IMR-90 (cell line): ENCODE measurements at regions not wholly inside any gene's neighbourhood (a gene's known extent, or its start where the extent isn't known, plus 50 kb on each side); places are given as distances from the start of the nearest gene placed in this dataset.

Experiments used
- ATAC-seq: fragments of 200-7000 bp; cut with Tn5 transposase; 2 replicates; pipeline ENCODE4 v1.9.1; 2020; ENCODE audit warnings: low read depth, mild to moderate bottlenecking, moderate library complexity
- BruUV-seq: library from RNA; stranded (reverse); fragments of 400-500 nt; replicated peaks from 2 replicates; lab custom pipeline; 2021; lab: Mats Ljungman, UMichigan
- CTCF ChIA-PET: fragments of 300-600 bp; formaldehyde crosslinking; extraction: SDS; loops from one replicate; lab custom pipeline; 2021; ENCODE audit warnings: antibody characterized with exemption; lab: Yijun Ruan, JAX
- POLR2A ChIA-PET: fragments of 300-600 bp; sonication (Branson Sonifier 250); formaldehyde crosslinking; loops from one replicate; lab custom pipeline; 2022; ENCODE audit warnings: antibody characterized with exemption; ENCODE audit not compliant: unreplicated experiment; lab: Charles Lee
- DNase-seq: peaks from one replicate; pipeline ENCODE4 v3.0.0; 2013
- H2AFZ ChIP-seq: replicated peaks from 2 replicates; pipeline ENCODE3; 2013; ENCODE audit warnings: low read length, mild to moderate bottlenecking; ENCODE audit not compliant: poor library complexity
- H2AK5ac ChIP-seq: 2 replicates; pipeline ENCODE4 v1.6.1; 2013; ENCODE audit warnings: low read depth, low read length, inconsistent platforms
- H2AK9ac ChIP-seq: replicated peaks from 2 replicates; pipeline ENCODE3; 2013; ENCODE audit warnings: mild to moderate bottlenecking, low read depth, low read length, moderate library complexity; ENCODE audit not compliant: poor library complexity
- H2BK120ac ChIP-seq: 2 replicates; pipeline ENCODE4 v1.6.1; 2013; ENCODE audit warnings: low read depth, low read length, inconsistent platforms
- H2BK15ac ChIP-seq: 3 replicates; pipeline ENCODE4 v1.6.1; 2013; ENCODE audit warnings: low read depth, low read length, inconsistent platforms
- H2BK20ac ChIP-seq: 2 replicates; pipeline ENCODE4 v1.6.1; 2013; ENCODE audit warnings: low read depth, mild to moderate bottlenecking, inconsistent platforms, low read length, moderate library complexity
- H2BK5ac ChIP-seq: 2 replicates; pipeline ENCODE4 v1.6.1; 2013; ENCODE audit warnings: mild to moderate bottlenecking, low read depth, low read length, inconsistent platforms; ENCODE audit not compliant: poor library complexity, severe bottlenecking
- H3K14ac ChIP-seq: replicated peaks from 2 replicates; pipeline ENCODE4 v1.6.1; 2013; ENCODE audit warnings: low read depth, low read length, inconsistent platforms
- H3K18ac ChIP-seq: 2 replicates; pipeline ENCODE4 v1.6.1; 2013; ENCODE audit warnings: low read depth, low read length, control low read depth
- H3K23ac ChIP-seq: 2 replicates; pipeline ENCODE4 v1.6.1; 2013; ENCODE audit warnings: low read depth, low read length, inconsistent platforms
- H3K27ac ChIP-seq: 2 replicates; pipeline ENCODE4 v1.5.1; 2013; ENCODE audit warnings: mild to moderate bottlenecking, control low read depth, low read length; ENCODE audit not compliant: insufficient read depth
- H3K27me3 ChIP-seq: 2 replicates; pipeline ENCODE4 v1.6.1; 2013; ENCODE audit warnings: low read length; ENCODE audit not compliant: control insufficient read depth, insufficient read depth
- H3K36me3 ChIP-seq: 2 replicates; pipeline ENCODE4 v1.6.1; 2013; ENCODE audit warnings: low read length, mixed read lengths; ENCODE audit not compliant: control insufficient read depth, insufficient read depth
- H3K4ac ChIP-seq: 2 replicates; pipeline ENCODE4 v1.6.1; 2013; ENCODE audit warnings: low read depth, low read length, inconsistent platforms
- H3K4me1 ChIP-seq: 2 replicates; pipeline ENCODE4 v1.6.1; 2013; ENCODE audit warnings: low read length, mixed read lengths; ENCODE audit not compliant: control insufficient read depth, insufficient read depth
- H3K4me2 ChIP-seq: 2 replicates; pipeline ENCODE4 v1.6.1; 2013; ENCODE audit warnings: low read depth, mild to moderate bottlenecking, control low read depth, low read length, moderate library complexity
- H3K4me3 ChIP-seq: 2 replicates; pipeline ENCODE4 v1.5.1; 2013; ENCODE audit warnings: low read depth, mild to moderate bottlenecking, control low read depth, low read length, moderate library complexity; ENCODE audit not compliant: insufficient read depth
- H3K56ac ChIP-seq: 2 replicates; pipeline ENCODE4 v1.6.1; 2013; ENCODE audit warnings: low read length, inconsistent platforms; ENCODE audit not compliant: insufficient read depth; ENCODE audit errors: extremely low read depth
- H3K79me1 ChIP-seq, 2 experiments: 2 replicates each; pipeline ENCODE4 v1.6.1; 2013; ENCODE audit warnings: low read length in 2 of 2, inconsistent platforms in 1 of 2, low read depth in 1 of 2
- H3K9ac ChIP-seq: 2 replicates; pipeline ENCODE4 v1.6.1; 2013; ENCODE audit warnings: low read depth, low read length, control low read depth
- H3K9me1 ChIP-seq: 2 replicates; pipeline ENCODE4 v1.6.1; 2013; ENCODE audit warnings: low read length, inconsistent platforms; ENCODE audit not compliant: insufficient read depth
- H3K9me3 ChIP-seq: 2 replicates; pipeline ENCODE4 v1.6.1; 2013; ENCODE audit warnings: low read length; ENCODE audit not compliant: control insufficient read depth, insufficient read depth
- H4K20me1 ChIP-seq: 2 replicates; pipeline ENCODE4 v1.6.1; 2013; ENCODE audit warnings: low read length, inconsistent platforms; ENCODE audit not compliant: insufficient read depth
- H4K5ac ChIP-seq: 2 replicates; pipeline ENCODE4 v1.6.1; 2013; ENCODE audit warnings: mild to moderate bottlenecking, low read depth, low read length, control low read depth
- H4K8ac ChIP-seq, 2 experiments: 2 replicates each; pipeline ENCODE4 v1.6.1; 2013; ENCODE audit warnings: low read depth in 2 of 2, low read length in 2 of 2, control low read depth in 1 of 2, inconsistent platforms in 1 of 2
- H4K91ac ChIP-seq: 2 replicates; pipeline ENCODE4 v1.6.1; 2013; ENCODE audit warnings: low read depth, low read length, inconsistent platforms; ENCODE audit not compliant: insufficient read depth
- CEBPB ChIP-seq: IDR thresholded peaks from 2 replicates; pipeline ENCODE4 v1.6.1; 2012; ENCODE audit warnings: low read depth, low read length, improper control_type of control experiment
- CHD1 ChIP-seq: IDR thresholded peaks from 2 replicates; pipeline ENCODE4 v1.6.1; 2012; ENCODE audit warnings: low read depth, low read length, improper control_type of control experiment
- ELK1 ChIP-seq: fragments of 150-350 bp; IDR thresholded peaks from 2 replicates; pipeline ENCODE4 v1.6.1; 2016; ENCODE audit warnings: low read depth, mild to moderate bottlenecking, low read length, moderate library complexity, borderline replicate concordance
- FOS ChIP-seq: fragments of 150-350 bp; IDR thresholded peaks from 2 replicates; pipeline ENCODE4 v1.6.1; 2016; ENCODE audit warnings: low read depth, low read length
- MAFK ChIP-seq: IDR thresholded peaks from 2 replicates; pipeline ENCODE4 v1.6.1; 2012; ENCODE audit warnings: low read depth, low read length, improper control_type of control experiment
- MAZ ChIP-seq: IDR thresholded peaks from 2 replicates; pipeline ENCODE4 v1.6.1; 2012; ENCODE audit warnings: low read depth, mild to moderate bottlenecking, low read length, improper control_type of control experiment, moderate library complexity, borderline replicate concordance
- NFE2L2 ChIP-seq: fragments of 150-350 bp; IDR thresholded peaks from 2 replicates; pipeline ENCODE4 v1.6.1; 2016; ENCODE audit warnings: low read depth, mild to moderate bottlenecking, low read length
- POLR2A ChIP-seq: IDR thresholded peaks from 2 replicates; pipeline ENCODE4 v1.6.1; 2012; ENCODE audit warnings: mild to moderate bottlenecking, low read depth, low read length
- RAD21 ChIP-seq: IDR thresholded peaks from 2 replicates; pipeline ENCODE4 v1.6.1; 2012; ENCODE audit warnings: low read length, improper control_type of control experiment
- RCOR1 ChIP-seq: IDR thresholded peaks from 2 replicates; pipeline ENCODE4 v1.6.1; 2012; ENCODE audit warnings: mild to moderate bottlenecking, low read length, improper control_type of control experiment; ENCODE audit not compliant: insufficient replicate concordance
- RFX5 ChIP-seq: IDR thresholded peaks from 2 replicates; pipeline ENCODE4 v1.8.0; 2012; ENCODE audit warnings: low read depth, mild to moderate bottlenecking, low read length, moderate library complexity
- WGBS, 2 experiments: methylation state at CpG; one replicate each; pipeline versions ENCODE4 v1.1.5 to v1.1.7; 2013; ENCODE audit warnings: missing lambda C conversion rate in 2 of 2; ENCODE audit not compliant: insufficient read length in 1 of 2; ENCODE audit errors: extremely low coverage in 2 of 2; 5-methylcytosine and 5-hydroxymethylcytosine counted together
- dilution Hi-C: fragments of 300-500 bp; cut with HindIII; formaldehyde crosslinking; loops from one replicate; pipeline ENCODE4 v1.14.3; 2018; ENCODE audit warnings: low sequenced_read_pairs; ENCODE audit not compliant: unreplicated experiment
- in situ Hi-C: fragments of 300-500 bp; cut with MboI; formaldehyde crosslinking; loops from 3 replicates; pipeline ENCODE4 v1.14.3; 2019; ENCODE audit warnings: low sequenced_read_pairs, inconsistent platforms, mixed read lengths
- intact Hi-C: fragments of 100-400 bp; cut with micrococcal nuclease; formaldehyde crosslinking; loops from 2 replicates; pipeline ENCODE4 v1.10.0; 2022

GRCh38 chr11:116263770-116264169 is 509.0 kb downstream of the BUD13 start:
- Histone ChIP-seq H2BK120ac (no peak overlapping the region), H4K8ac (no peak overlapping the region), H3K9me3 (no peaks in the 10 kb centered on the region), H4K20me1 (no peaks in the 10 kb centered on the region), H3K4me3 (no peak overlapping the region), H3K9ac (no peak overlapping the region), H4K91ac (no peak overlapping the region), H3K18ac (no peak overlapping the region), H2AFZ (no peak overlapping the region), H2BK5ac (no peak overlapping the region), H2AK5ac (no peak overlapping the region), H2BK20ac (no peak overlapping the region), H3K23ac (no peak overlapping the region), H3K36me3 (no peaks in the 10 kb centered on the region), H3K56ac (no peak overlapping the region), H4K5ac (no peak overlapping the region), H3K14ac (no peak overlapping the region), H3K4me1 (no peaks in the 10 kb centered on the region), H2AK9ac (no peak overlapping the region), H3K4ac (no peak overlapping the region), H2BK15ac (no peak overlapping the region), H3K27me3 (no peaks in the 10 kb centered on the region), H3K9me1 (no peaks in the 10 kb centered on the region), H3K27ac (no peak overlapping the region), H3K79me1 (no peaks in the 10 kb centered on the region), H3K4me2 (no peak overlapping the region)
- intact Hi-C loops (no loop called here), dilution Hi-C loops (no loop called here), in situ Hi-C loops (no loop called here)
- DNase-seq, result no peak
- CTCF ChIA-PET, result no interaction called here
- BruUV-seq, result no TSS peak
- no peak for ATAC-seq
- no peak for TF ChIP-seq ELK1
- no peak for TF ChIP-seq MAZ
- TF ChIP-seq RAD21, result no peak
- TF ChIP-seq CHD1, result no peak
- TF ChIP-seq POLR2A, result no peak
- TF ChIP-seq RFX5, result no peak
- TF ChIP-seq CEBPB, result no peak
- TF ChIP-seq FOS, result no peak
- no peak for TF ChIP-seq NFE2L2
- no peak for TF ChIP-seq RCOR1
- no peak for TF ChIP-seq MAFK
- POLR2A ChIA-PET, result no interaction called here
- 29% methylated on average over 1 of the region's 8 CpGs; no CpG with 5 or more reads in 1 of the 2 experiments for WGBS, 2 experiments
